Heart left ventricle (tissue), 16 donors: ENCODE measurements at regions not wholly inside any gene's neighbourhood (a gene's known extent, or its start where the extent isn't known, plus 50 kb on each side); places are given as distances from the start of the nearest gene placed in this dataset.
A peak's percentile ranks its signal among the peaks of the same experiment; 100 is the strongest.

Experiments
- ATAC-seq, 4 donors: fragments of 200-7000 bp; cut with Tn5 transposase; one replicate each; pipeline ENCODE4 v1.9.1; 2020 to 2022; ENCODE audit warnings: moderate library complexity in 4 of 4, mild to moderate bottlenecking in 3 of 4, moderate number of reproducible peaks in 1 of 4
- DNase-seq, 5 donors: peaks; one replicate each; pipeline ENCODE4 v3.0.0-alpha.2; 2020
- H3K27ac ChIP-seq, 12 donors: fragments of 200-600 bp; sonication (generic) in 4 of 12; one replicate each; pipeline versions ENCODE4 v1.5.0 to v1.8.0; 2016 to 2022; ENCODE audit warnings: mild to moderate bottlenecking in 2 of 12
- H3K27me3 ChIP-seq, 9 donors: fragments of 200-600 bp; sonication (generic) in 2 of 9; one replicate each; pipeline versions ENCODE4 v1.5.1 to v1.8.0; 2016 to 2022; ENCODE audit warnings: mild to moderate bottlenecking in 3 of 9
- H3K36me3 ChIP-seq, 9 donors: fragments of 200-600 bp; sonication (generic) in 2 of 9; one replicate each; pipeline versions ENCODE4 v1.5.0 to v1.8.0; 2018 to 2022; ENCODE audit warnings: mild to moderate bottlenecking in 2 of 9
- H3K4me1 ChIP-seq, 12 donors: fragments of 200-600 bp; sonication (generic) in 4 of 12; one replicate each; pipeline versions ENCODE4 v1.5.0 to v1.8.0; 2016 to 2022; ENCODE audit warnings: mild to moderate bottlenecking in 3 of 12
- H3K4me3 ChIP-seq, 12 donors: fragments of 200-600 bp; sonication (generic) in 4 of 12; one replicate each; pipeline versions ENCODE4 v1.5.0 to v1.8.0; 2017 to 2022; ENCODE audit warnings: mild to moderate bottlenecking in 9 of 12, moderate library complexity in 4 of 12
- H3K9me3 ChIP-seq, 12 donors: fragments of 200-600 bp; sonication (generic) in 4 of 12; one replicate each; pipeline versions ENCODE4 v1.5.0 to v1.8.0; 2016 to 2022; ENCODE audit warnings: mild to moderate bottlenecking in 1 of 12
- CTCF ChIP-seq, 12 donors: fragments of 200-600 bp; sonication (generic) in 4 of 12; IDR thresholded peaks; one replicate each; pipeline versions ENCODE4 v1.5.0 to v1.8.0; 2018 to 2022; ENCODE audit warnings: antibody characterized with exemption in 12 of 12, mild to moderate bottlenecking in 5 of 12
- POLR2A ChIP-seq, 2 donors: fragments of 450-650 bp; IDR thresholded peaks; one replicate each; pipeline ENCODE4 v1.6.1; 2017; ENCODE audit warnings: antibody characterized with exemption in 2 of 2, mild to moderate bottlenecking in 2 of 2, moderate library complexity in 2 of 2
- WGBS, 4 donors: extraction: QIAGEN DNeasy Blood & Tissue Kit in 2 of 4; methylation state at CpG; one replicate each; pipeline versions ENCODE4 v1.1.5 to v1.1.7; 2013 to 2018; 5-methylcytosine and 5-hydroxymethylcytosine counted together
- intact Hi-C, 10 donors: fragments of 100-400 bp; cut with DNase I; formaldehyde crosslinking; loops; one replicate each; pipeline versions ENCODE4 v1.11.1 to v1.14.2; 2022
- donor health status: ischemic (EF 13 %, LVEDD 7.1; RV severe dilation, severe dysfunction).
- donor health status: healthy with polysubstance abuse.
- donor health status: DM: no; HTN: yes; CAD: no.
- donor health status: DM: no; HTN: no; CAD: no.
- donor health status: ischemic (EF 25% LVEDD 6.9; RV normal size, moderate dysfunction).
- donor health status: ischemic (EF 25% LVEDD 5.7; RV mildly dilated, moderate dysfunction).
- donor health status: healthy.
- donor health status: DM: yes; HTN: yes; CAD: no.
- donor health status: ischemic (EF 35%, LVEDD 5.7; RV mildly dilated, moderate dysfunction).
- donor health status: nonischemic (EF 11% LVEDD 7.7; RV severe dilation, severe dysfunction).
- donor health status: DM: yes; HTN: yes; CAD: no.
- donor health status: PGD.
- donor health status: ischemic (EF 29% LVEDD 5.4; RV normal size, mild dysfunction).
- donor health status: nonischemic (EF 23%, LVEDD 6.1; RV moderate dilation, normal function).

DNA sequence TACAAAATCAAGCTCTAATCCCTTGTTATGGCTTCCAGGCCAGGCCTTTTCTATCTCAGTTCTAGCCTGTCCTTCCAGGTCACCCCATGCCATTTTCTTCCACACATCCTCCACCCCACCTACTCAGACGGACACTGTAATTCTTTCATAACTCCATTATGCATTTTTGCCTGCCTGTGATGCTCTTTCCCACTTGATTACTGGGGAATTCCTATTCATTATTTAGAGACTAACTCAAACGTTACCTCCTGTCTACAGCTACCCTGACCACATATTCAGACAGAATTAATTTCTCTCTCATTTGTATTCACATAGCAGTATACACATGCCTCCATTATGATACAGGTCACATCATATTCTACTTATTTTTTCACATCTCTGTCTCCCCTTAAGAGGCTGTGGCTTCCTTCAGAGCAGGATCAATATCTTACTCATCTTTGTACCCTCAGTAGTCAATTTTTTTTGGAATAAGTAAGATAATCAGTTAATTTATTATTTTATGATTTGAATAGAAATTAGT, 156.5 kb upstream of the ZC3H12C start:
- 66 to 71% (median 68%) methylated on average over 2 of the region's 2 CpGs for WGBS, 4 donors
- TF ChIP-seq POLR2A (IDR thresholded peaks at IDR 0.05) (no peak), CTCF (IDR thresholded peaks at IDR 0.05) (no peak)
- H3K36me3 ChIP-seq, result no peaks in the 10 kb centered on the region
- H3K27me3 ChIP-seq, result no peaks in the 10 kb centered on the region
- no peak overlapping the region for H3K27ac ChIP-seq
- H3K4me3 ChIP-seq, result no peak overlapping the region
- H3K9me3 ChIP-seq, result no peaks in the 10 kb centered on the region
- H3K4me1 ChIP-seq, result peaks cover 0 to 6% (median 0%) of the 10 kb centered on the region in 12 donors
- intact Hi-C loops, result loop anchor here in 8 of 10 donors (5.0 to 10.0 kb wide), 4 partner anchors 1229 to 1242 kb away; no protein-coding TSS in a partner anchor
- no peak for DNase-seq
- ATAC-seq, result no peak

DNA sequence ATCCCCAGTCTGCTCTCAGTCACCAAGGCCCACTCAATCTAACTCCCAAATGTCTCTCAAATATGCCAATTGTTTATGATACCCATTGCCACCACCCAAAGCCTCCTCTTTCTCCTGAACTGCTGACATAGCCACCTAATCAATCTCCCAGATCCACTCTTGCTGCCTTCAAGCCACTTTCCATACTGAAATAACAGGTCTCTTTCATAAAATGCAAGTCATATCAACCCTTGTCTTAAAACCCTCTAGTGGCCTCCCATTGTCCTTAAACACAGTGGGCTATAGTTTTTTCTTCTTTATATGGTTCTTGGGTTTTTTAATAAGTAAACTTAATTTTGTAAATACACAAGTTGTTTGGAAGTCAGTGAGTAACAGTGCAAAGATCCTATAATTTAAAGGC, 155.2 kb upstream of the ZC3H12C start:
- Histone ChIP-seq H3K27me3 (no peaks in the 10 kb centered on the region), H3K9me3 (no peaks in the 10 kb centered on the region), H3K4me3 (no peak overlapping the region), H3K4me1 (peaks cover 0 to 6% (median 0%) of the 10 kb centered on the region in 12 donors), H3K36me3 (no peaks in the 10 kb centered on the region), H3K27ac (no peak overlapping the region)
- ATAC-seq (no peak), DNase-seq (no peak)
- intact Hi-C loops, result loop anchor here in 8 of 10 donors (5.0 to 10.0 kb wide), 4 partner anchors 1231 to 1243 kb away; no protein-coding TSS in a partner anchor
- TF ChIP-seq CTCF (IDR thresholded peaks at IDR 0.05) (no peak), POLR2A (IDR thresholded peaks at IDR 0.05) (no peak)

DNA sequence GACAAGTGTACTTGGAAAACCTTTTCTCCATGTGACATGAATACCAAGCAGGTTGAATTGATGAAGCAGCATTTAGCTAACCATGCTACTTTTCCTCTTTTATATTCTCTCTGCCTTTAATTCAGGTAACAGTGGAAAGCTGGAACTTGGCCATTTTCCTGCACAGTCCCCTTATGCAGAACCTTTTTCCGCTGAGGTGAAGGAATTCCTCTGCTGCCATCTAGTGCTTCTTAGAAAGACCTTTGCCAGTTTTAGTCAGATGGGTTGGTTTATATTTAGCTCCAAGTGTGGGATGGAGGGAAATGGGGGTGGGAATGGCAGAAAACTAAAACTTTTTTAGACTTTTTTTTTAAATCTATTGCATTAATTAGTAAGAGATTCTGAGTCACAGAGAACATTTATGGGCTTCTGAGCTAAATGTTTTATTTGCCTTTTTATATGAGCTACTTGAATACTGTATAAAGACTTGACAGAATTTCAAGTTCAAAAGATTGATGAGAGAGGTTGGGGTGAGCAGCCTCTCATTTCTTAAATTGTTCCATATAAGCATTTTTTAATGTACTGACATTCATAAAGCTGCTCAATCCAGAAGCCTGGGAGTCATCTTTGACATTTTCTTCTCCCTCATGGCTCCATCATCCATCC, 153.9 kb upstream of the ZC3H12C start:
- intact Hi-C loops, result loop anchor here in 8 of 10 donors (5.0 to 10.0 kb wide), 4 partner anchors 1232 to 1244 kb away; no protein-coding TSS in a partner anchor
- TF ChIP-seq CTCF (IDR thresholded peaks at IDR 0.05), result peak; percentile 18 to 63 (median 50)
- TF ChIP-seq POLR2A (IDR thresholded peaks at IDR 0.05), result no peak
- WGBS, 4 donors, result 0 to 8% (median 3%) methylated on average over 1 of the region's 1 CpG
- no peaks in the 10 kb centered on the region for H3K9me3 ChIP-seq
- ATAC-seq (peak in 3 of 4 donors; percentile 69 to 78 (median 74)), DNase-seq (peak in 2 of 5 donors; percentile 19 to 22)
- no peaks in the 10 kb centered on the region for H3K27me3 ChIP-seq
- H3K36me3 ChIP-seq, result no peaks in the 10 kb centered on the region
- no peak overlapping the region for H3K27ac ChIP-seq
- H3K4me3 ChIP-seq, result no peak overlapping the region
- H3K4me1 ChIP-seq, result peaks cover 0 to 6% (median 0%) of the 10 kb centered on the region in 12 donors

- intact Hi-C loops, result loop anchor here in 8 of 10 donors (5.0 to 10.0 kb wide), 6 partner anchors 234 to 1246 kb away; no protein-coding TSS in a partner anchor
- Histone ChIP-seq H3K4me3 (no peak overlapping the region), H3K9me3 (no peaks in the 10 kb centered on the region), H3K4me1 (peaks cover 0 to 6% (median 0%) of the 10 kb centered on the region in 12 donors), H3K27me3 (no peaks in the 10 kb centered on the region), H3K27ac (no peak overlapping the region), H3K36me3 (no peaks in the 10 kb centered on the region)
- no peak for DNase-seq
- TF ChIP-seq CTCF (IDR thresholded peaks at IDR 0.05), result no peak
- no peak for TF ChIP-seq POLR2A (IDR thresholded peaks at IDR 0.05)
- ATAC-seq, result no peak
- WGBS, 4 donors, result 82 to 86% (median 85%) methylated on average over 8 of the region's 8 CpGs
Measured at GRCh38 chr11:109940816-109941215, 152.4 kb upstream of the ZC3H12C start.
